GM19025 (cell line): ENCODE measurements at regions not wholly inside any gene's neighbourhood (a gene's known extent, or its start where the extent isn't known, plus 50 kb on each side); places are given as distances from the start of the nearest gene placed in this dataset.
"Not testable (repeated sequence)": the region's sequence is repeated elsewhere in the genome, so short reads cannot be mapped to it uniquely, and the experiment has no call there.

Experiments used
- ATAC-seq: cut with Tn5 transposase; IDR thresholded peaks from one replicate; pipeline ENCODE4 v1.9.1; 2021; ENCODE audit warnings: mild to moderate bottlenecking, low read depth, moderate library complexity; ENCODE audit not compliant: unreplicated experiment

DNA sequence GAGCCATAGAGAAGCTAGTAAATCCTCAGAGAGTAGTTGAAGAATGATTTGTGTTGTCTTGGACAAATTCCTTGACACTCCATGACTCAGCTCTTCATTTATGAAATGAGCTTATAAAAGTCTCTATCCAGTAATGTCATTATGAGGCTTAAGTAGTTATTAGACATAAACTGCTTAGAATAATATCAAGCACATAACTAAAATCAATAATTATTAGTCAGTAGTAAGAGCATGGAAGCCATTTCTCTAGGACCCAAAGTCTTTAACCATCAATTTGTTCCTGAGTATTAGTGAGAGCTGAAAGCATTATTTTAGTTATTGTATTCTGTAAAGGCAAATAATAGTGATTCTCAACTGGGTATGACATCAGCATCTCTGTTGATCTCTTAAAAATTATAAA is 1140.2 kb downstream of the HACE1 start:
- ATAC-seq: no peak

DNA sequence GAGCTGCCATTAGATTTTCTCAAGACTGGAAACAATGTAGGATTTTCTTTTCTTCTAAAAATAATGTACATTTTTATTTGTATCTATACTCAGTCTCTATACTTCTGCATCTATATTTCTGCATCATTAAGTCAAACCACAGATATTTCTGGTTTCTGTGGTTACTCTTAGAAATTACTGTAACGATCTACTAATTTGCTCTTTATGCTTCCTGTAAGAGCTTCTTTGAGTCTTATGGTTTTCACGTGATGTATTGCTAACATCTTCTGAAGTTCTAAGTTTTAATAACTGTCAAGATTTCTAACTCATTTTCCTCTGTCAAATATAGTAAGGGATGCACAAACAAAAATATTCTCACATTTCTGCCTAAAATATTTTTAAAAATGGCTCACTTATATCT is 1144.5 kb downstream of the HACE1 start:
- no peak for ATAC-seq

DNA sequence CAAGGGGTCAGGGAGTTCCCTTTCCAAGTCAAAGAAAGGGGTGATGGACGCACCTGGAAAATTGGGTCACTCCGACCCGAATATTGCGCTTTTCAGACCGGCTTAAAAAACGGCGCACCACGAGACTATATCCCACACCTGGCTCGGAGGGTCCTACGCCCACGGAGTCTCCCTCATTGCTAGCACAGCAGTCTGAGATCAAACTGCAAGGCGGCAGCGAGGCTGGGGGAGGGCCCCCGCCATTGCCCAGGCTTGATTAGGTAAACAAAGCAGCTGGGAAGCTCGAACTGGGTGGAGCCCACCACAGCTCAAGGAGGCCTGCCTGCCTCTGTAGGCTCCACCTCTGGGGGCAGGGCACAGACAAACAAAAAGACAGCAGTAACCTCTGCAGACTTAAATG is 1150.5 kb downstream of the HACE1 start:
- ATAC-seq: not testable (repeated sequence)

DNA sequence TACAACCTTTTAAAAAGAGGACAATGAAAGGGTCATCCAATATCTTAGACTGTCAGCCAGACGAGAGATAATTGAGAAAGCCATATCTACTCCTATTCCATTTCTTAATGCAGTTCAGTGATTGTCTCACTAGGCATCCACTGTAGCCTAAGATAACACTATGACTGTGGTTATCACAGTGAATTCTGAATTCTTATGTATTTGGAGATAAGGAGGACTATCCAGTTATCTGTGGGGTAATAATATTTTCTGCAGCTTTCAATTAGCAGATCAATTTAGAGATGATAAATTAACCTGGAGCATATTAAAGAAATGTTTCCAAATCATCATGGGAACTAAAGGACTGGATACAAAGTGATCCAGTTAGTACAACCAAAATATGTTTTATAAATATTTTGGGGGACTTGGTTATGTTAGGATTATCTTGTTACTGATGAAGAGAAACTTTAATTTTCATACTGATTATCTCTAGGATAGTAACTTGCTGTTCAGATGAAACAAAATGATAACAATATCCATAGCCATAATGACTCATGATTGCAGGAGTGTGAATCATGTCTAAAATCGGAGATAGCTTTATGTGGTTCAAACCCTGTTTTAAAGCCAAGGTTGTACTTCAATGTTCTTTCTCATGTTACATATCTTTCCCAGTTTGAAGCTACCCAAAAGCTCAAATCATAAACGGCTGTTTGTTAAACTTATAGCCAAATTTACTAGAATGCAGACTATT is 1152.0 kb downstream of the HACE1 start:
- no peak for ATAC-seq

DNA sequence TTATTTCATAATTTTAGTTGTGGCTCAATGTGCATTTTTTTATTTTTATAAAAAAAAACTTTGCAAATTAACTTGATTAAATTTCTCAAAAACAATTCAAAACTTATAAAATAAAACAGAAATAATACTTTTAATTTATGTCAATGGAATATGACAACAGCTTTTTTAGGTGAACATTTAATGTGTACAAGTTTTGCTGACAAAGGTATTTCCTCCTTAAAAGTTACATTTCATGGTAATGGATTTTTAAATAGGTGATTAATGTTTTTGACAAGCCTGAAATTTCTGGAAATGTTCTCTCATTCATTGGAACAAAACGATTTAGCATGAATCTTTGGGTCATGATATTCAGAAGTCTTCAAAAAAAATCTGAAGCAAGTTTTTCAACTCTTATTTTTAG is 1160.0 kb downstream of the HACE1 start:
- ATAC-seq: no peak

DNA sequence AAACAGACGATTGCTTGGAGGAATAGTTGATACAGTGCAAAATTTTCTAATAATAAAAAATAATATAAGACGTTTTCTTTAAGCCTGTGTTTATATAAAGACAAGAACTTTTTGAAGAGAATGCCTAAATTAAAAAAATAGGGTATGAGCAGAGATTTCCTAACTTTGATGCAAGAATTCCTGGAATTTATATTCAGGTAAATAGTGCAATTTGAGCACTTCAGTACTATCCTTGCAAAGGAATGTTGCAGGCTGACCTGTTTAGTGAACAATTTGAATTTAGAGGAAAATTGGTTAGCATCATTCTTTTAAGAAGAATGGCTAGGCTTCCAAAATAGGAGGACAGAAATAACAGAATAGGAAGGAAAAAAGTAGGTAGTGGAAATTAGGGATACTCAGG is 1172.3 kb downstream of the HACE1 start:
- ATAC-seq: no peak

DNA sequence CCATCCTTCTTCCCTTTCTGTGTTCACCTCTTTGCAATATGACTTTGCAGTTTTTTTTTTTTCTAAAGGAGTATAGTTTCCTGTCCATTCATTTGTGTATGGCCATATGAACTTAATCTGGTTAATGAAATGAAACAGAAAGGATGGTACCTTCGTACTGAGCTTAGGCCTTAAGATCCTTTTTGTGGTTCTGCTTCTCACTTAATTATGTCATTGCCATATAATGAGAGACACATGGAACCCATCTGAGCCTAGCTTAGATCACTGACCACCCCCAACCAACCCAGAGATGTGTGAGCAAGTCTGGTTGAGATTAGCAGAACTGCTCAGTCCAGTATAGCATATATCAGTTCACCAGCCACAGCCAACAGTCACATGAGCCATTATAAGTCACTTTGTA is 1179.6 kb downstream of the HACE1 start:
- ATAC-seq: no peak

DNA sequence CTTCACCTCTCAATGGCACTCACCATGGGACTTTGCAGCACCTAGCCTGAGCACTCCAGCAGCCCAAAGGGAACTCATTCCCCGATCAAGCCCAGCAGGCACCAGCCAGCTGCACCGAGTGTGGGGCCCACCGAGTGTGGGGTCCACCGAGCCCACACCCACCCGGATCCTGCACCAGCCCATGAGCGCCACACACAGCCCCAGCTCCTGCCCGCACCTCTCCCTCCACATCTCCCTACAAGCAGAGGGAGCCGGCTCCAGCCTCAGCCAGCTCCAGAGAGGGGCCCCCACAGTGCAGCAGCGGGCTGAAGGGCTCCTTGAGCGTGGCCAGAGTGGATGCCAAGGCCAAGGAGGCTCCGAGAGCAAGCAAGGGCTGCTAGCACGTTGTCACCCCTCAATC is 1182.4 kb downstream of the HACE1 start:
- ATAC-seq: no peak

DNA sequence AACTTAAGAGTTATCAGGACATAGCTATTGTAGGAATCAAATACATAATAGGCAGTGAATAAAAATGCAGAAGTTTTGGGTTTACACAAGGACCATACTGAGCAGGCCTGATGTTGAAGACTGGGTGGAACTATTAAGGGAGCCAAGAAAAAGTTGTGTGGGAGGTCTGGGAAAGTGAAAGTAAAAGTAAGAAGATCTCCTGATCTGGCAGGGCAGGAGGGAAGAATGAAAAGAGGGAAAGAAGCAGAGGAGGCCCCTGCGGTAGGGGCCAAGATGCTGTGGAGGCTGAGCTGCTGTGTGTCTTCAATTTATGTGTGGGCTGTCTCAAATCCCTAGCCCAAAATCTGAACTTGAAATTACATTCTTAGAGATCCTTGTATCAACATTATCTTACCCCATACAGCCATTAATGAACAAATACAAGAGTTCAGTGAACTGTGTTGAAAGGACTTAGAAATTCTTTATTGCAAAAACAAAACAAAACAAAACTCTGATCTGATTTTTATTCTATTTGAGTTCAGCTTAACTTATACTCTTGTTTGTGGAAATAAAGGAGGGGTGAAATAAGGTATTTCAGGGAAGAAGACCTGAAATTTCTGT is 1183.8 kb downstream of the HACE1 start:
- ATAC-seq: no peak

DNA sequence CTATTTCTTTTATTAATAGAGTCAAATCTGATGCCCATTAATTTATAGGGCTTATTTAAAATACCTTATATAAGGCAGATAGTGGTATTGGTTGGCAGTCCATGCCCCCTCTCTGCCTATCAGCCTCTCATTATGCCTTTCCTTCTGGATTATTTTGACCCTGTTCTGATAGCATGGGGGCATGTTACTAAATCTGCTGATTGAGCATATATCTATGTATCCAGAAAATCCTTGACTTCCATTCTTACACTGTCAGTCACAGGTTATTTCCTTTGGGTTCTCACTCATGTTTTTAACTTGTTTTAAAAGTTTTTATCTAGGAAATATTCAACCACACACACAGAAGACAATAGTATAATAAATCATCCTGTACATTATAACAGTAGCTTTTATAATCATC is 1184.9 kb downstream of the HACE1 start:
- ATAC-seq: no peak

DNA sequence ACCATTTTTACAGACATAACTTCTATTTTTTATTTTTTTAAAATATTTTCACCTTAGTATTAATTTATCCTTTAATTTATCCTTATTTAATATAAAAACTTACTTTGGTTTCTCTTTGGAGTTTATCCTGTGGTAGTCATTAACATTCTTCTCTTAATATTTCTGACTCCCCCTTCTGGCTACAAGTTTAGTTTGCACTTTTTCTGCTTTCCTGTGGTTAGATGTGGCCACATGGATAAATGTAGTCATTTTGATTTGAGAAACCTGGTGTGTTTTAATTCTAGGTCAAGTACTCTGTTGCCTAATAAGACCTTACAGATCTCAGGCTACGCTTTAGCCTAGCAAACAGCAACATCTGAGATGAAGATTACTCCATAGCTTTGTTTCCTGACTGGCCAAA is 1187.5 kb downstream of the HACE1 start:
- ATAC-seq: no peak

DNA sequence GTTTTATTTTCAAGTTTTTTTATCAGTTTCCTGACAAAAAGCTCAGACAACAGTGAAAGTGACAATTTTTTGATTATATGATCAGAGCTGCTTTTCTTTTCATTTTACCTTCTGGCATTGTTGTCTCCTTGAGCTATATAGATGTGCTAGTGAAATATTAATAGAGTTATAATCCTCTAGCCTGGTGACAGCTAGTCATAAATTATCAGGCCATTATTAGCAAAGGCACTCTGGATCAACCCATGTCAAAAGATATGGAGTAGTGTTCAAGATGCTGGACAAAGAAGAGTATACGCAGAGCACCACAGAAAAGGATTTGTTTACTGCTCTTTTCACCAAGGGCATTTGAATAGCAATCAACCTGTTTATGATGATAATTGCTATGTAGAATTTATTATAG is 1230.1 kb downstream of the HACE1 start:
- no peak for ATAC-seq

DNA sequence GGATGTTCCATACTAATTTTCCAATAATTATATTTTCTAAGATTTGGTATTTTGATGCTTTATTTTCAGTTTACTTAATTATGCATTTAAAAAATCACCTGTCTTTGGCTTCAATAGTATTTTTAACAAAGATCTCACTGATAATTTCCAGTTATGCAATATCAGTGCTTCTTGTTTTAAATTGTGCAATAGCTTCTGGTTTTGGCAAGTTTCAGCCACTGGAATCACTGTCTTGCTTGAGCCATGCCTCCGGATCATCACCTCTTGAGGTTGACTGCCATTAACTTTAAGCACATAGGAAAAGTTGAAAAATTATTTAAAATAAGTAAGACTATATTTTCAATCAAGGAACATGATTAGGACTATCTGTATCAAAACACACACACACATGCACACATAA is 1242.1 kb downstream of the HACE1 start:
- ATAC-seq: no peak

DNA sequence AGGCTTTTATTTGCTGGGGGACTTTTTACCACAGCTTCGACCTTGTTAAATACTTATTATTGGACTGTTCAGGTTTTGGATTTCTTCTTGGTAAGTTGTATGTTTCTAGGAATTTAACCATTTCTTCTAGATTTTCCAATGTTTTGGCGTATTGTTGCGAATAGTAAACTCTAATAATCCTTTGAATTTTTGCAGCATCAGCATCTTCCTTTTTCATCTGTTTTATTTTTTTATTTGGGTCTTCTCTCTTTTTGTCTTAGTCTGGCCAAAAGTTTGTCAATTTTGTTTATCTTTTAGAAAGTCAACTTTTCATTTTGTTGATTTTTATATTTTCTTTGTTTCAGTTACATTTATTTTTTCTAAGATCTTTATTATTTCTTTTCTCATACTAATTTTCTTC is 1272.0 kb downstream of the HACE1 start:
- ATAC-seq: no peak

DNA sequence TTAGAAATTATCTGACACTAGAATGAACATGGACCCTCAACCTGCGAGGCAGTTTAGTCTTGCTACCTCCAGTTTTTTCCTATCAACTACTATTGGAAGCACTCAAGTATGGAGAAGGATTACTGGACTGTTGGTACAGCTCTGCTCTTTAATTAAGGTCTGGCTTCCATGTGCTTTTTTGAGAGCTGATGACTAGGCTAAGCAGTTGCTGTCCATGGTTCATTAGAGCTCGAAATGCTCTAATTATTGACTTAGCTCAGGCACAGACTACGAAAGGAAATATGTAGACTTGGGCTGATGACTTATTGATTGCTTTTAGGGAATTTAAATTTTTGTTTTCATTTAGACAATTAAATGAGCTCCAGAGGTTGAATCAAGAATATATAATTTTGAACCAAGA is 1281.6 kb downstream of the HACE1 start:
- ATAC-seq: no peak

DNA sequence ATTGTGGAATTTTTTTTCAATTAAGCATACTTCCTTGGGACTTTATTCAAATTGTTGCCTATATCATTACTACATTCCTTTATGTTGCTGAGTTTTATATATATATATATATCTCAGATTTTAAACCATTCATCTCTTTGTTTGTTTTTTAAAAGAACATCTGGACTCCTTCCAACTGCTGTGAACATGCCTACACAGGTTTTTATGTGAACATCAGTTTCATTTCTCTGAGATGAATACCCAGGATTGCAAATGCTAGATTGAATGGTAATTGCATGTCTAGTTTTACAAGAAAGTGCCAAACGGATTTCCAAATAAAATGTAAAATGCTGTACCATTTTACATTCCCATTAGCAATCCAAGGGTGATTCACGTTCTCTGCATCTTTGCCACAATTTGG is 1289.3 kb downstream of the HACE1 start:
- ATAC-seq: no peak

DNA sequence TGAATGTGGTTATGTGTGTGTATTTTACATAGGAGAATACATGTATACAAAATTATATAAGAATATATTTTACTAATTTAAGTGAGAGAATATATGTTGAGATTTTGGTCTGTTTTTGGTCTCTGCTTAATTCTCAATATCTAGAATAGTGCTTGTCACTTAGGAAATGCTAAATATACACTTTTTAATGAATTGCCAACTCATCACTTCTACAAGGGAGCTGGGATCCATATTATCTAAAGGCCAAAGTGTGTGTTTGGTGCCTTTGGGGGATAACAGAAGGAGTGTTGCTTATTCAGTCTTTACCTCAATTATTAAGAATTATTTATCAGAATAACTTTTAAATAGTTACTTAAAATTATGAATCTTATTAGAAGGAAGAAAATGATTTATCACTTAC is 1304.8 kb downstream of the HACE1 start:
- no peak for ATAC-seq

DNA sequence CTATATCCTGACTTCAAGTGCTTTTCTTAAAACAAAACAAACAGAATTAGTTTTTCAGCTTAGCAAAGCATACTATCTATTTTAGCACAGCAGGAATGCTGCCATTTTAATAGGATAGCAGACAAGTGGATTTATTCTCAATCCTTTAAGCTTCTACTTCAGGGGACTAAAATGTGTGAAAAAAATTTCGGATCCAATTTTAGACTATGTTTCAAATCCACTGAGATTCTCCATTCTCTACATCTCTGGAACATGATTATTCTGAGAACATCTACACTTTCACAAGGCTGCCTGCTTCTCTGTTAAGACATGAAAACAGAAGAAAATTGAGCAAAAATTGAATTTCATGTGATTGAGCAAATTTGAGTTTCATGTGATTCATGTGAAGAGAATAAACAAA is 1321.3 kb downstream of the HACE1 start:
- ATAC-seq: no peak

DNA sequence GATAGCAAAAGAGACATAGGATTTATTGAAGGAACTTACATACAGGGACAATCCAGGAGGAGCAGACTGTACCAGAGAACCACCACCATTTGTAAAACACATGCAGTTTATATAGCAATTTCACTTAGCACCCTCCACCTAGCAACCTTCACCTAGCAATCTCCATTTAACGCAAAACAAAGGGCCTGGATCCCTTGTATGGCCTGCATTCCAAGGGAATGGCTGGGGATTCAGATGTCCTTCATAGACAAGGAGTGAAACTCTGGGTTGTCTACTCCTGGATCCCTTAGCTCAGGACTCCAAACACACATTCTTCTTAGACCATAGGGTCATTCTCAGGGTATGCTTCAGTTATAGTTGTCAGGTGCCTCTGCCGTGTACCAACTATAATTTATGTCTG is 1324.9 kb downstream of the HACE1 start:
- ATAC-seq: no peak

DNA sequence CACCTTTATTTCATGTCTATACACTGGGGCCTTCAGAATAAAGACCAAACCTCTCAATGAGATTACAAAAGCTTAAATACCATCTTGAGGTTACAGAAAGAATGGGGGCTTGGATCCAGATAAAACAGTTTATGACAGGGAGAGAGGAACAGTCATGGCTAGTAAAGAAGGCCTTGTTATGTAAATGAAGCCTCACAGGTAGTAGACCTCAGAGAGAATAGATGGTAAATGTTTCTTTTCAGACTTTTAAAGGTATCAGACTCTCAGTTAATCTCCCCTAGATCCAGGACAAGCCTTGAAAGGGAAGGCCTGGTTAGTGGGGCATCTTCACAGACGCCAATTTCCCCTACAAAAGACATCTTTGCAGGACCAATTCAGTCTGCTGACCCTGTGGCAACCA is 1325.6 kb downstream of the HACE1 start:
- no peak for ATAC-seq

DNA sequence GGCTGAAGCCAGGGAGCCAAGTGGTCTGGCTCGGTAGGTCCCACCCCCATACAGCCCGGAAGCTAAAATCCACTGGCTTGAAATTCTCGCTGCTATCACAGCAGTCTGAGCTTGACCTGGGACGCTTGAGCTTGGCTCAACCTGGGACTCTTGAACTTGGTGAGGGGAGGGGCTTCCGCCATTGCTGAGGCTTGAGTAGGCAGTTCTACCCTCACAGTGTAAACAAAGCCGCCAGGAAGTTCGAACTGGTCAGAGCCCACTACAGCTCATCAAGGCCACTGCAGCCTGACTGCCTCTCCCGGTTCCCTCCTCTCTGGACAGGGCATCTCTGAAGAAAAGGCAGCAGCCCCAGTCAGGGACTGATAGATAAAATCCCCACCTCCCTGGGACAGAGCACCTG is 1337.7 kb downstream of the HACE1 start:
- ATAC-seq: no peak

DNA sequence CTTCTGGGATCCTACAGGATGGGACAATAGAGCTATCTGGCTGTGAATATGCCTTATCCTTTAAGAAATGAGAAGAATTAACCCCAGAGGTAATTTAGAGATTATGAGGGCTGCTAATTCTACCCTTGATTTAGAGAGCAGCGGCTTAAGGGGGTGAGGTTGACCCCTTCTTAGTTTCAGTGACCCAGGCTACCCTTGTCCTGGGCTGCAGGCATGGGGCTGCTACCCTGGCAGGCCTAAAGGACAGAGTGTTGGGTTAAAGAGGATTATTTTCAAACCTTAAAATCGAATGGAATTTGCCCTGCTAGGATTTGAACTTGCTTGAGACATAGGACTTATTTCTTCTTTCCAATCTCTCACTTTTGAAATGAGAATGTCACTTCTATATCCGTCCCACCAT is 1343.4 kb downstream of the HACE1 start:
- ATAC-seq: no peak

DNA sequence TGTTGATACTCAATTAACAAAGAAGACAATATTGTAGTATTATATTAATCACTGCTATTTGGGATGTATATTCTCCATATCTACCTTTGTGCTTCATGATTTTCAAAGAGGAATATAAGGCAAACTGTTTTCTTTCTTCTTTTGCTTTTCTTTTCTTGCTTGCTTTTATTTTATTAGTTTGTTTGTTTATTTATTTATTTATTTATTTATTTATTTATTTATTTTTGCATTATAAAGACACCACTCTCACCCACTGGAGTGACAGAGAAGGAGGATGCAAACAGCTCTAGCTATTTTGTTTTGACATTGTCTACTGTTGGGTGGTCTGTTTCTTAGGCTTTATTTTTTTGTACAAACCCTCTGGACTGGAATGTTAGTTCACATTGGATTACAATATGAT is 1352.7 kb downstream of the HACE1 start:
- ATAC-seq: no peak
